HG03159 (cell line): ENCODE measurements at regions not wholly inside any gene's neighbourhood (a gene's known extent, or its start where the extent isn't known, plus 50 kb on each side); places are given as distances from the start of the nearest gene placed in this dataset.
"Not testable (repeated sequence)": the region's sequence is repeated elsewhere in the genome, so short reads cannot be mapped to it uniquely, and the experiment has no call there.

ENCODE experiments used
- ATAC-seq: cut with Tn5 transposase; IDR thresholded peaks from one replicate; pipeline ENCODE4 v1.9.1; 2021; ENCODE audit warnings: mild to moderate bottlenecking, moderate library complexity; ENCODE audit not compliant: unreplicated experiment

GRCh38 chr1:120240181-120240580, 63.9 kb upstream of the SEC22B start:
- ATAC-seq, result not testable (repeated sequence)

DNA sequence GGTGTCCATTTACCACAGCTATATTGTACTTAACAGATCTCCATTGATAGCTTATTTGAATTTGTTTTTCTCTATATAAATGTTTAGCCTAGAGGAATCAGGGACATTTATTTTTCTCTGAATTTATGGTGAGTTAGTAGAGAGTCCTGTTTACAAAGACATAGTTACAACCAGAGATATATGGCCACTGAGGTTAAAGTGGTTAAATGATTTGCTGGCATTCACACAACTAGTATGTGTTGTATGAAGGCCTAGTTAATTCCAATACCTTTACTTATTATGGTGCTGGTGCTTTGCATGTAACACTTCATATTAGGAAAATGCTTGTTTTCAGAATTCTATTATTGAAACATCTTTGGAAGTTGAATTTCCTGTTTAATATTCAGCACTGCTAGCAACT, 63.0 kb upstream of the SEC22B start:
- ATAC-seq, result not testable (repeated sequence)

- ATAC-seq, result not testable (repeated sequence)
Measured at GRCh38 chr1:120238867-120239266, 62.5 kb upstream of the SEC22B start.

GRCh38 chr1:120233661-120234018, 57.3 kb upstream of the SEC22B start:
- ATAC-seq, result not testable (repeated sequence)

GRCh38 chr1:120232834-120233660, 56.7 kb upstream of the SEC22B start:
- not testable (repeated sequence) for ATAC-seq

DNA sequence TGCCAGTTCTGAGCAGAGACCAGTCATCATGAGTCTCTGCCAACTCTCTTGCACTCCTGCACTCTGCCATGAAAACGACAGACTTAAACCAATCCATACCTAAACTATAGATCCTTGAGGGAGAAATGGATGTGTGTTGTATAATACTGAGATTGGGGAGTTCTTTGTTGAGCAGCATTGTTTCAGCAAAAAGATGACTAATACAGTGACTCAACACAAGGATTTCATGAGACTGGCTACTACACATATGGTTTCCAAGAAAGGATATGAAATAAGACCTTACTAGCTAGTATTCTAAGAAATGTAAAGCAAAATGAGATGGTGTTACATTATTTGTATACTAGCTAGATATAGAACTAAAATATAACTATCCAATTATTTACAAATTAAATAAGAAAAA, 53.5 kb upstream of the SEC22B start:
- ATAC-seq, result not testable (repeated sequence)
